ENCODE measurements at regions not wholly inside any gene's neighbourhood (a gene's known extent, or its start where the extent isn't known, plus 50 kb on each side); places are given as distances from the start of the nearest gene placed in this dataset.
"Not testable (repeated sequence)": the region's sequence is repeated elsewhere in the genome, so short reads cannot be mapped to it uniquely, and the experiment has no call there.

DNA sequence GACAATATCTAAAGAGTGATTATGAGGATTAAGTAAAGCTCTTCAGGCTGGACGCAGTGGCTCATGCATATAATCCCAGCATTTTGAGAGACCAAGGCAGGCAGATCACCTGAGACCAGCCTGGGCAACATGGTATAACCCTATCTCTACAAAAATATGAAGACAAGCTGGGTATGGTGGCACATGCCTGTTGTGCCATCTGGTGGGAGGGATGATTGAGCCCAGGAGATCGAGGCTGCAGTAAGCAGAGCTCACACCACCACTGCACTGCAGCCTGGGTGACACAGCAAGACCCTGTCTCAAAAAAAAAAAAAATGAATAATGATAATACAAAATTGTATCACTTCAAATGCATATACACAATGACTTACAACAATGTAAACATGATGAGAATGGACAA is 195.6 kb upstream of the AUTS2 start:
- no peak for DNase-seq (ENCODE audit: low read depth)

- DNase-seq (ENCODE audit: low read depth) = no peak
These were observed 195.1 kb upstream of the AUTS2 start for GRCh38 chr7:69403169-69403568.

DNA sequence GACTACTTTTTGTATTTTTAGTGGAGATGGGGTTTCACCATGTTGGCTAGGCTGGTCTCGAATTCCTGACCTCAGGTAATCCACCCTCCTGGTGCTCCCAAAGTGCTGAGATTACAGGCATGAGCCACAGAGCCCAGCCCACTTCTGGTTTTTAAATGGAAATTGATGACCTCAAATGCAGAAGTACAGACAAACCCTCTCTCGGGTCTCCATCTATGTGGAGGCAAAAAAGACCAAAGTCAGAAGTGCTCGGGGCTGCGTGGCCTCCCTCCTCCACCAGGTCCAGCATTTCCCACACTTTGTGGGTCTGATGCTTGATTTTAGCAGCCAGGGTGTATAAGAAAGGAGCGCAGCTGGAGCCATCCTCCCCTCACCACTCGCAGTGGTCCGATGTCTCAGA is 187.3 kb upstream of the AUTS2 start:
- no peak for DNase-seq (ENCODE audit: low read depth)

DNA sequence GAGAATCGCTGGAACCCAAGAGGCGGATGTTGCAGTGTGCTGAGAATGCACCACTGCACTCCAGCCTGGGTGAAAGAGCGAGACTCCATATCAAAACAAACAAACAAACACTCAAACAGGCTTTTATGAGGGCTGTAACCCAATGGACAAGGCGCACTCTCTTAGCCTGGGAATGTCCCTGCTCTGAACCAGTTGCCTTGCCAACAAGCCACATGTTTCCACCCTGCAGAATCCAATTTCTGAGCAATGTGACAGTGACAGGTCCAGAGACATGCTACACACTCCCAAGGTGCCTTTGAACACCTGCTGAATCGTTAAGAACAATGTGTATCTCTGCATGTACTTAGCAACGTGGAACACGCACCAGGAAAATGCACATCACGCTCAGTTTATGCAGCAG is 186.8 kb upstream of the AUTS2 start:
- DNase-seq (ENCODE audit: low read depth) = no peak

- no peak for DNase-seq (ENCODE audit: low read depth)
These were observed 185.7 kb upstream of the AUTS2 start for GRCh38 chr7:69412331-69413146.

DNA sequence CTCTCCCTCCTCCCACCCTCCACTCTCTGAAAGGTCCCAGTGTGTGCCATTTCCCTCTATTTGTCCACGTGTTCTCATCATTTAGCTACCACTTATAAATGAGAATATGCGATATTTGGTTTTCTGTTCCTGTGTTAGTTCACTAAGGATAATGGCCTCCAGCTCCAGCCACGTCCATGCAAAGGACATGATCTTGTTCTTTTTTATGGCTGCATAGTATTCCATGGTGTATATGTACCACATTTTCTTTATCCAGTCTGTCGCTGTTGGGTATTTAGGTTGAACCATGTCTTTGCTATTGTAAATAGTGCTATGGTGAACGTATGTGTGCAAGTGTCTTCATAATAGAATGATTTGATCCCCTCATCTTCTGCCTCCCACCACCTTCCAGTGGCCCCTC is 183.7 kb upstream of the AUTS2 start:
- DNase-seq (ENCODE audit: low read depth) = no peak

DNA sequence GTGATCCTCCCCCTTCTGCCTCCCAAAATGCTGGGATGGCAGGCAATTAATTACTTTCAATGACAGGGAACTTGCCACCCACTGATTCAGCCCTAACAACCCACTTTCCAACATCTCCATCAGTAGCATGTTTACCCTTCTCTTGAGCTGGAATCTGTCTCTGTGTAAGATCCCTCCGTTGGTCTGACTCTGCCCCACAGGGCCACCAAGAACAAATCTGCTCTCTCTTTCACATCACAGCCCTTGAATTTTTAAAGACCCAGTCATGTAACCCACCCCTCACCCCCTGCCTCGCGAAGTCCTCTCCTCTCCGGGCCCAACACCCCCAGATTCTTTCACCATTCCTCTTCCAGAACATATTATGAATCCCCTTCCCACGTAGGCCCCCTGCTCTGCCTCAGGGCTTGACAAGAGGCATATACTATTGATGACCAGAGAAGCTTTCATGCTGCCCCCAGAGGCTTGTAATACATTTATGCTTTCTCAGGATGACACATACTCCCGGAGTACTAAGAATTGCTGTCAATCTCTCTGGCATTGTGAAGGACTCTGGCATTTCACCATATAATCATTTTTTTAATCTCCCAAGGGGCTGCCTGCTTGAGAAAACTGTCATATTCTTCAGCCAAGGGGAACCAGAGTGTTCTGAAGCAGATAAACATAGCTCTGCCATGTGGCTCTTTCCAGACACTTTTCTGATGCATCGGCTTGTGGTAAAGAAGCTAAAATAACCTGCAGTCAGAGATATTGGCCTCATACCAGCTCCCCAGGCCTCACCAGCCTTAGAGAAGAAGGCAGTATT is 179.2 kb upstream of the AUTS2 start:
- DNase-seq (ENCODE audit: low read depth) = no peak

DNA sequence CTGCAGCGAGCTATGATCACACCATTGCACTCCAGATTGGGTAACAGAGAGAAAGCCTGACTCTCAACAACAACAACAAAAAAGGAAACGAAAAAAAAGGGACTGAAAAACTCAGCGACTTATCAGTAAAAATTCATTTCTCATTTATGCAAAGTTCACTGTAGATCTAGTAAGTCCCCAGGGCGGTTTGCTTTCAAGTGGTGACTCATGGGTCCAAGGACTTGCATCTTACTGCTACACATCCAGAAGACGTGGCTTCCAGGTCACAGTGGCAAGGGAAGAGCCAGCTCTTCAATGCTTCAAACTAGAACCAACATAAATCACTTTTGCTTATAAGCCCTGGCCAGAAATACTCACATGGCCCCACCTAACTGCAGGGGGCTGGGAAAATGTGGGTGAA is 178.3 kb upstream of the AUTS2 start:
- no peak for DNase-seq (ENCODE audit: low read depth)

GRCh38 chr7:69422574-69422985 is 175.7 kb upstream of the AUTS2 start:
- DNase-seq (ENCODE audit: low read depth) = no peak

DNA sequence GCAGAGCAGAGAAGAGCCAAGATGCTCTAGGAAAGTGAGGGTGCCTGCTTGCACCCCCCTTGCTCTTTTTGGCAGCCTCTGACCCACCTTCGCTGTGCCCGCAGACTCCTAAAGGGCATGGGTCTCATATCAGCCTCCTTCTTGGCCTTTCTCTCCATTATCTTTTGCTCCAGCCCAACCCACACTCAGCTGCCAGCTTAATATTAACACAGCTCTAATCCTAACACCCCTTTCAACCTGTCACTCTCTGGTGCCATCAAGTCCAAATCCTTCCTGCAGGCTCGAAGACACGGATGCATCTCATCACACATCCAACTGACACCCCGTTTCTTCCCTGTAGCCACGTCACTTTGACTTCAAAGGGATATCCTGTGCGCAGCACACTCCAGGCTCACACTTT is 171.6 kb upstream of the AUTS2 start:
- DNase-seq (ENCODE audit: low read depth) = no peak

- no peak for DNase-seq (ENCODE audit: low read depth)
These were observed 170.2 kb upstream of the AUTS2 start for GRCh38 chr7:69428089-69428488.

GRCh38 chr7:69429911-69430383 is 168.3 kb upstream of the AUTS2 start:
- DNase-seq (ENCODE audit: low read depth) = no peak

GRCh38 chr7:69430384-69431021 is 167.8 kb upstream of the AUTS2 start:
- no peak for DNase-seq (ENCODE audit: low read depth)

- no peak for DNase-seq (ENCODE audit: low read depth)
These were observed 166.6 kb upstream of the AUTS2 start for GRCh38 chr7:69431626-69432025.

DNA sequence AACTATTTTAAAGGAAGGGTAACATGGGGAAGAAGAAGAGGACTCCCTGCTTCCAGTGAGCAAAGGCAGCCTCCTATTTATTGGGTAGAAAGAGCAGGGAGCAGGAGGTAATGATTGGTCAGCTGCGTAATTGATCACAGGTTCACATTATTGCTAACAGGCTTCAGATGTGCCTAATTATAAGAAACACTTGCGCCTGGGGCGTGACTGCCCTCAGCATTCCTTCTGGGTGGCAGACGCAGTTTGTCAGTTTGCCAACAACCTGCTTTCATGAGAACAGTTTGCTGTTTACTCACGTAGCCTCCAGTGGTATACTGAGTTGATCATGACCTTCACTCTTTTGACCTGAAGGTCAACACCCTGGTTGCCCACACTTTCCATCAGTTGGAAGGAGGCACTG is 166.0 kb upstream of the AUTS2 start:
- not testable (repeated sequence) for DNase-seq (ENCODE audit: low read depth)

- no peak for DNase-seq (ENCODE audit: low read depth)
These were observed 165.2 kb upstream of the AUTS2 start for GRCh38 chr7:69433081-69433480.

GRCh38 chr7:69434398-69434815 is 163.9 kb upstream of the AUTS2 start:
- DNase-seq (ENCODE audit: low read depth) = no peak

DNA sequence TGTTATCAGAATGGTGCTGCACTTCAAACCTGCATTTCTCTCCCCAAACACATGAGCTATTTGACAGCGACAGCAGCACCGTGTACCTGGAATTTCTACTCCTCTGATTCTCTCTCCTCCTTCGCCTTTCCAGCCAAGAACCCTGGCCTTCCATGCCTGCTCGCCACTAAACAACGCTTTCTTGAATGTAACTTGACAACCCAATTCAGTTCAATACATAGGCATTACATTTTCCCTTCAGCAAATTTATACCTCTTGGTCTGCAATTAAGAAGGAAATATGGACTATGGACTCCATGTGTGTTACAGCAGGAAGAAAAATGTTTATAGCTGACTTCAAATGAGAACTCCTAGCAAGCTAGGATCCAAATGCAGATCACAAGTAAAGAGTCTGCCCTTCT is 162.6 kb upstream of the AUTS2 start:
- DNase-seq (ENCODE audit: low read depth) = no peak

- no peak for DNase-seq (ENCODE audit: low read depth)
These were observed 161.3 kb upstream of the AUTS2 start for GRCh38 chr7:69436946-69437345.

- DNase-seq (ENCODE audit: low read depth) = no peak
These were observed 159.5 kb upstream of the AUTS2 start for GRCh38 chr7:69438584-69439412.

DNA sequence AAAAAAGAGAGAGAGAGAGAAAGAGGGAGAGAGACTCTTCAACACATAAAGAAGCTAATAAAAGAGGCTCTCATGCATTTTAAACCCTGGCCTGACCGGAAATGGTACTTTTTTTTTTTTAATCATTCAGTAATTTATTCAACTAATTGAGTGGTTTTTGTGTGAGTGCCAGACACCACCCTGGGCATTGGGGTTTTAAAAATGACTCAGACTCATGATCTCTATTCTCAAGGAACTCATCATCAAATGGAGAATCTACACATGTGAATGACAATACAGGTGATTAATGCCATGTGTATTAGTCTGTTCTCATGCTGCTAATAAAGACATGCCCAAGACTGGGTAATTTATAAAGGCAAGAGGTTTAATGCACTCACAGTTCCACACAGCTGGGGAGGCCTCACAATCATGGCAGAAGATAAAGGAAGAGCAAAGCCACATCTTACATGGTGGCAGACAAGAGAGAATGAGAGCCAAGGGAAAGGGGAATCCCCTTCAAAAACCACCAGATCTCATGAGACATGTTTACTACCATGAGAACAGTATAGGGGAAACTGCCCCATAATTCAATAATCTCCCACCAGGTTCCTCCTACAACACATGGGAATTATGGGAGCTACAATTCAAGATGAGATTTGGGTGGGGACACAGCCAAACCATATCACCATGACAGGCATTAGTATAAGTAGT is 158.5 kb upstream of the AUTS2 start:
- no peak for DNase-seq (ENCODE audit: low read depth)
